ENCODE measurements at regions not wholly inside any gene's neighbourhood (a gene's known extent, or its start where the extent isn't known, plus 50 kb on each side); places are given as distances from the start of the nearest gene placed in this dataset.

DNA sequence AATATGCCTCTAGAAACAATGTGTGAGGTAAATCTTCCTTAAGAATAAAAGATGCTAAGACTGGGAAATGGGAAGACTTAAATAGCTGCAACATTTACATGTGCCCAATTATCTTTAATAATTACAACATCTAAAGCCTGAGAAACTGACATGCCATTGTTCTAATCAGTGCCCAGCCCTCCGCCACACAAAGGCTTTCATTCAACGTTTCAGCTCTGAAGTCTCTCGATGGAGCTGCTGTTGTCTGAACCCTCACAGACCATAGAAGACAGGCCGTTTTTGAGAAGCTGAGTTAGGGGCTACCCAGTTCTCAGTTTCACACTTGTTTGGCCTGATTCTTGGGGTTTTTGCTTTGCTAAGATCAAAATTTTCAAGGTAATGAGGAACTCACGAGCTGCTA lies 315.4 kb upstream of the CHST9 start:
- Mint-ChIP-seq H3K9me3 (peaks cover 10% of the 10 kb centered on the region), H3K4me3 (no peak overlapping the region), H3K36me3 (no peaks in the 10 kb centered on the region)

DNA sequence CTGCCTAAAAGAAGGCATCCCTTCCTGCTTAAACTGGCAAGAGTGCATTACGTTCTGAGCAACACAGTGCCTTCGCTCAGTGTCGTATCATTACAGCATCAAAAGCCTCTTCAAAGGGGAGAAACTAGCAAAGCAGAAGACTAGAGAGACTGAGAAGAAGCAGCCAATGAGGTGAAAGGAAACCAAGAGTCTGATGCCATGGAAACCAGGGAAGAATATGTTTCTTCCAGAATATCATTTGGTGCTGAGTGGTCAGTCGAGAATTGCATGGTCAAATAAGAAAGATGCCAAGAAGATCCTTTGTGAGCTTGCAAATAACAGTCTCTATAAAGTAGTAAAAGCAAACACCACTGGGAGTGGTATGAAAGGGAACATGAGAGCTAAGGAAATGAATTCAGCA lies 312.1 kb upstream of the CHST9 start:
- no peak overlapping the region for H3K4me3 Mint-ChIP-seq
- peaks cover 4% of the 10 kb centered on the region for H3K36me3 Mint-ChIP-seq
- no peaks in the 10 kb centered on the region for H3K4me1 Mint-ChIP-seq (ENCODE audit: low read depth in 2 of 2)
- DNase-seq (ENCODE audit: low spot score) (no peak), ATAC-seq (no peak)
- H3K27me3 Mint-ChIP-seq, result no peaks in the 10 kb centered on the region
- no peak overlapping the region for H3K27ac Mint-ChIP-seq
- H3K9me3 Mint-ChIP-seq, result peaks cover 2% of the 10 kb centered on the region

More for the DNA sequence above, 315.4 kb upstream of the CHST9 start:
- DNase-seq (ENCODE audit: low spot score) (no peak), ATAC-seq (no peak)
- H3K27me3 Mint-ChIP-seq, result no peaks in the 10 kb centered on the region
- no peaks in the 10 kb centered on the region for H3K4me1 Mint-ChIP-seq (ENCODE audit: low read depth in 2 of 2)
- no peak overlapping the region for H3K27ac Mint-ChIP-seq

DNA sequence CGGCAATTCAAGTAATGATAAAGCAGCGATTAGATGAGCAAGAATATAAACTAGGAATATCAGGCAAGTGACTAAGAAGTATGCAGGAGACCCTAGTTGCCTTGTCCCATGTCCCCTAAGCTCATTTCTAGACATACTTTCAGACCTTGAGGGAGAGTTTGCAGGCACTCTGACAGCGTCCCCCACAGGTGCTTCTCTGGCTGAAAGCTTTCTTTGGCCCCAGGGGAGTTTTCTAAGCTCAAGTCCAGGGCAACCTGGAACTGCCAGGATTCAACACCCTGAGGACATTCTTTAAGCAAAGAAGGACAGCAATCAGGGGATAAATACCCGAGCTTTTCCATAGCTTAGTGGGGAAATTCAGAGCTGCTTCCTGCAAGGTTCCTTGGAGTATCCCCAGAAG lies 308.1 kb upstream of the CHST9 start:
- ATAC-seq (no peak), DNase-seq (ENCODE audit: low spot score) (no peak)
- peaks cover 3% of the 10 kb centered on the region for H3K9me3 Mint-ChIP-seq
- no peaks in the 10 kb centered on the region for H3K4me1 Mint-ChIP-seq (ENCODE audit: low read depth in 2 of 2)
- no peak overlapping the region for H3K4me3 Mint-ChIP-seq
- H3K27me3 Mint-ChIP-seq, result no peaks in the 10 kb centered on the region
- H3K27ac Mint-ChIP-seq, result no peak overlapping the region
- peaks cover 8% of the 10 kb centered on the region for H3K36me3 Mint-ChIP-seq

DNA sequence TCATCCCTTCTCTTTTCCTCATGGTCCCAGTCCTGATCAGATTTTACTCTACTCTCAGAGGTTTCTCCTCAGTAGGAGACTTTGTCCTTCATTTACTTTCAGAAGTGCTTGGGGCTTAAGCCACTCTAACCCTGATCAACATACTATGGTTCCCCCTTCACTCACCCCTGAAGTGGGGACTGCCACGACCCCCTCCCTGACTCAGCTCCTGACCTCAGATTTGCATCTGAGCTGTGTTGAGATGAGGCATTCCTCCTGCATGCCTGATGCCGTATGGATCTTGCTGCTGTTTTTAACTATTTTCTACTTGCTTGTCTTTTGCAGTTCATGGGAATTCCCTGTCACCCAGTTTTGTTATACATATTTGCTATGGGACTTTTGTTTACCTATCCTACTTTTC lies 306.7 kb upstream of the CHST9 start:
- Mint-ChIP-seq H3K4me1 (ENCODE audit: low read depth in 2 of 2) (no peaks in the 10 kb centered on the region), H3K27ac (no peak overlapping the region), H3K4me3 (no peak overlapping the region), H3K9me3 (peaks cover 3% of the 10 kb centered on the region), H3K36me3 (peaks cover 8% of the 10 kb centered on the region), H3K27me3 (no peaks in the 10 kb centered on the region)
- no peak for DNase-seq (ENCODE audit: low spot score)
- ATAC-seq, result no peak

DNA sequence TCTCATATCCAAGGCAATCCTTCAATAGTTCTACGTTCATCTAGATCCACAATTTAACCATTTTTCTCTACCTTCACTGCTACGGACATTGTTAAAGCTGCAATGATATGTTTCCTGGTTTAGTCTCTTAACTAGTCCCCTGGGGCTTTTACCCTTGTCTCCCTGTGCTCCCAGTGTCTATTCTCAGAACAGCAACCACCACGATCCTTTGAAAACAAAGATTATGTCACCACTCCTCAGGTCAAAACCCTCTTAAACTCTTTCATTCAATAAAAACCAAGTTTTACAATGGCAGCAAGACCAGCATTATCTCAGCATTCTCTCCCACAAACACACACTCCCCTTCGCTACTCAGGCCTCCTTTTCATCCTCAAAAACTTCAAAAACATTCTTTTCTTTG lies 298.2 kb upstream of the CHST9 start:
- Mint-ChIP-seq H3K36me3 (peaks cover 7% of the 10 kb centered on the region), H3K9me3 (peaks cover 15% of the 10 kb centered on the region), H3K4me3 (no peak overlapping the region), H3K4me1 (ENCODE audit: low read depth in 2 of 2) (no peaks in the 10 kb centered on the region), H3K27me3 (no peaks in the 10 kb centered on the region), H3K27ac (no peak overlapping the region)
- ATAC-seq (no peak), DNase-seq (ENCODE audit: low spot score) (no peak)

DNA sequence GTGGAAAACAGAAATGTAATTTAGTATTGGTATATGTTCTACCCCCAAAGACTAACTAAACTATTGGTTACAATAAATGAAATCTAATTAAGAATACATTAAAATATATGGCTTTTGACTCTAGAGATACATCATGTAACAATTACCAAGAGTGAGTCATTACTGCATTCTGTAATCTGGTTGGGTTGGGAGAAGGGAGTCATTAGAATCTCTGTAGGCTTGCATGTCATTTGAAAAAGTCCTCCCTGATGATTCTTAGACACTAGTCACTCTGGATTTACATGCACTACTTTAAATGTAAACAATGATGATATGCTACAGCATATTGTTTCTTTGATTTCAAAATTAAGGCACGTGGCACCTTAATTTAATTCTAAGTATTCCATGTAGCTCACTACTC lies 293.4 kb upstream of the CHST9 start:
- H3K4me3 Mint-ChIP-seq, result no peak overlapping the region
- H3K27ac Mint-ChIP-seq, result no peak overlapping the region
- H3K36me3 Mint-ChIP-seq, result peaks cover 4% of the 10 kb centered on the region
- no peaks in the 10 kb centered on the region for H3K27me3 Mint-ChIP-seq
- peaks cover 15% of the 10 kb centered on the region for H3K9me3 Mint-ChIP-seq
- no peaks in the 10 kb centered on the region for H3K4me1 Mint-ChIP-seq (ENCODE audit: low read depth in 2 of 2)
- DNase-seq (ENCODE audit: low spot score) (no peak), ATAC-seq (no peak)

DNA sequence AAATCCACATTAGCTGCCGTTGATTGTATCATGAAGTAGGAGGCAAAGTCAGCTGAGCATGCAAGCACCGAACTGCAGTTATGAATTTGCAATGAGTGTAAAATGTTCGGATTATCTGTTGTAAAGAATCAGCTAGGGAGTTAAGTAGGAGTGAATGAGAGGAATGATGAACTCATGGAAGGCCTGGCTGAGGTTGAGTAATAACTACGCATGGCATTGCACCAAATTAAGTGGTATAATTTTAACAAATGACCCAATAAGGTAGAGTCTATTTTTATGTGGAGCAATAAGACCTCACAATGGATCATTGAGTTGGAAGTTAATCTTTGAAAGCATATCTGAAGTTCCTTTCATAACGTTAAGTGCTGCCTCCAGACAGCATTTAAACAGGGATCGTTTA lies 288.2 kb upstream of the CHST9 start:
- no peaks in the 10 kb centered on the region for H3K36me3 Mint-ChIP-seq
- peaks cover 13% of the 10 kb centered on the region for H3K9me3 Mint-ChIP-seq
- no peak for ATAC-seq
- no peak overlapping the region for H3K4me3 Mint-ChIP-seq
- no peaks in the 10 kb centered on the region for H3K27me3 Mint-ChIP-seq
- H3K27ac Mint-ChIP-seq, result no peak overlapping the region
- no peak for DNase-seq (ENCODE audit: low spot score)
- H3K4me1 Mint-ChIP-seq (ENCODE audit: low read depth in 2 of 2), result no peaks in the 10 kb centered on the region

DNA sequence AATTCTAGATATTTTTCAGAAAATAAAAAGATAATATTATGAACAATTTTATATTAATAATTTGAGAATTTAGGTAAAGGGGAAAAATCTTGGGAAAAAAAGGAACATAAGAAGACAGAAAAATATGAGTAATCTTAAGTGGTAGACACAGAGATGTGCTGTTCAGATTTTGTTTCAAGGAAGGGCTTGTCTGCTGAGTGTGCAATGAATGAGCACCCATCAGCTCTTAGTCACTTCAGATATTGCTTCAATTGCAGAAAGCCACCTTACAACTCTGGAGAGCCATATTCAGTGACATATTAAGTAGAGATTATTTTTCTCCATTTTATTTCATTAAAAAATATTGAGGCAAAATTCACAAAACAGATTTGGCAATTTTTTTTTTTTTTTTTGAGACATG lies 282.0 kb upstream of the CHST9 start:
- H3K27me3 Mint-ChIP-seq, result no peaks in the 10 kb centered on the region
- H3K4me1 Mint-ChIP-seq (ENCODE audit: low read depth in 2 of 2), result no peaks in the 10 kb centered on the region
- no peaks in the 10 kb centered on the region for H3K36me3 Mint-ChIP-seq
- no peak overlapping the region for H3K27ac Mint-ChIP-seq
- no peak overlapping the region for H3K4me3 Mint-ChIP-seq
- no peak for ATAC-seq
- DNase-seq (ENCODE audit: low spot score), result no peak
- H3K9me3 Mint-ChIP-seq, result no peaks in the 10 kb centered on the region

DNA sequence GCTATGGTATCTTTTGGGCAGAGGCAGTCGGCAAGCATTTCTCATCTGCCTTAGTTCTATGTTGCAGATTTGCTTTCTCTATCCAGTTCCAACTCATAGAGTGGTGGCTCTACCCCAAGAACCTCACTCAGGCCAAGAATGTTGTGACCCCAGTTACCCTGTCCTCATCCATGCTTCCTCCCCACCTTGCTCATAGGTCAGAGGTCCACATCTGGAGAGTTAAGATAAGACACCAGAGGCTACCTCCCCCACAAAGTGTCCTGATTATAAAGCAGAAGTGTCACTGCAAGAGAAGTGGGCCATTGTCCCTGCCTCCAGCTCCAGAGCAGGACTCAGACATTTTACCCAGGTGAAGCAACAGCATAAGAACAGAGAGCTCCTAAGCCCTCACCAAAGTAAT lies 276.8 kb upstream of the CHST9 start:
- Mint-ChIP-seq H3K27ac (no peak overlapping the region), H3K9me3 (no peaks in the 10 kb centered on the region), H3K4me1 (ENCODE audit: low read depth in 2 of 2) (no peaks in the 10 kb centered on the region), H3K4me3 (no peak overlapping the region), H3K36me3 (no peaks in the 10 kb centered on the region), H3K27me3 (no peaks in the 10 kb centered on the region)
- no peak for ATAC-seq
- DNase-seq (ENCODE audit: low spot score), result no peak

DNA sequence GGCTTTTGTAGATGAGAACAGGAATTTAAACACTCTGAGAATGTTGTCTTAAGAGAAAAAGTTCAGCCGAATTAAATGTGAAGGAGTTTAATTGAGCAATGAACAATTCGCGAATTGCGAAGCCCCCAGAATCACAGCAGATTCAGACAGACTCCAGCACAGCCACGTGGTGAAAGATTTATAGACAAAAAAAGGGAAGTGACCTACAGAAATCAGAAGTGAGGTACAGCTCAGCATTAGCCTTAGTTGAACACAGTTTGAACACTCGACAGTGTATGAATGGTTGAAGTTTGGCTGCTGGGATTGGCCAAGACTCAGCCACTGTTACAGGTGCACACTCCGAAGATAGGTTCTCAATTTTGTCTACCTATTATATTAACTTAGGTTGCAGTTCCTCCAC lies 264.0 kb upstream of the CHST9 start:
- DNase-seq (ENCODE audit: low spot score) (no peak), ATAC-seq (no peak)
- no peak overlapping the region for H3K27ac Mint-ChIP-seq
- no peaks in the 10 kb centered on the region for H3K4me1 Mint-ChIP-seq (ENCODE audit: low read depth in 2 of 2)
- no peaks in the 10 kb centered on the region for H3K27me3 Mint-ChIP-seq
- H3K4me3 Mint-ChIP-seq, result no peak overlapping the region
- H3K9me3 Mint-ChIP-seq, result peaks cover 19% of the 10 kb centered on the region
- H3K36me3 Mint-ChIP-seq, result no peaks in the 10 kb centered on the region

DNA sequence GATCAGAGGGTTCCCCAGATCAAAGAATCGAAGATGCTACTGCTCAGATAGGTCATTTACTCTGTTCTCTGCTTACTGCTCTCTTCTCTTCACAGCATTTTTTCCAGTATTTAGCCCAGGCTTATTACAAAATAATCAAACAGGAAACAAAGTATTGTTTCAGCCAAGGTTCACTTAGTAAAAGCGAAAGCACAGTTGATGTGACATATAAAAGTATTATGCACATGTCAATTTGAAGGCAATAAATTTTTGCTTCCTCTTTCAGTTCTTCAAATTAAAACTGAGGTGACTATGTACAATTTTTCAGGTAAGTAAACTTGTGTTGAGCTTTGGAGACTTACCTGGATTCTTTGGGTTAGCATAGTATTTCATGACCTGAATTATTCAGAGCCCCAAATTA lies 262.8 kb upstream of the CHST9 start:
- no peak overlapping the region for H3K27ac Mint-ChIP-seq
- H3K4me3 Mint-ChIP-seq, result no peak overlapping the region
- H3K9me3 Mint-ChIP-seq, result peaks cover 11% of the 10 kb centered on the region
- H3K36me3 Mint-ChIP-seq, result no peaks in the 10 kb centered on the region
- H3K27me3 Mint-ChIP-seq, result no peaks in the 10 kb centered on the region
- no peaks in the 10 kb centered on the region for H3K4me1 Mint-ChIP-seq (ENCODE audit: low read depth in 2 of 2)
- ATAC-seq (no peak), DNase-seq (ENCODE audit: low spot score) (no peak)

DNA sequence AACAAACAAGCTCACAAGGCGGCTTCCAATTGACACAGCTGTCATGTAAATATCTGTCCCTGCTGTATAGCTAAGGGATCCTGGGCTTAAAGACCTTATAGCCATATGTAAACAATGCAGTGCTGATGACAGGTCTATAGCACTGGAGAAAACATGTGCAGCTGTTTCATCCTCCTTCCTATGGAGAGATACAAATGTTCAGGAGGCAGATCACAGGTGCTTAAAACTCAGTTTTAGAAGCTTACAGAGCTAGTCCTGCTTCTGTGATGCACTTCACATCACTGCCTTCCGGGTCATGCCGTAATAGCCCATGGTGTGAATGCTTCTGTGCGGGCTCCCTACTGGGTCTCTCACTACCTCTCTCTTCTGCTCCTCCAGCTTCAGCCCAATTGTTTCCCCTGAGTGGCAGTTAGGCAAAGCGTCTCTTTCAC lies 262.4 kb upstream of the CHST9 start:
- no peaks in the 10 kb centered on the region for H3K27me3 Mint-ChIP-seq
- H3K4me1 Mint-ChIP-seq (ENCODE audit: low read depth in 2 of 2), result no peaks in the 10 kb centered on the region
- no peak overlapping the region for H3K4me3 Mint-ChIP-seq
- peaks cover 10% of the 10 kb centered on the region for H3K9me3 Mint-ChIP-seq
- no peaks in the 10 kb centered on the region for H3K36me3 Mint-ChIP-seq
- no peak for DNase-seq (ENCODE audit: low spot score)
- no peak for ATAC-seq
- no peak overlapping the region for H3K27ac Mint-ChIP-seq

DNA sequence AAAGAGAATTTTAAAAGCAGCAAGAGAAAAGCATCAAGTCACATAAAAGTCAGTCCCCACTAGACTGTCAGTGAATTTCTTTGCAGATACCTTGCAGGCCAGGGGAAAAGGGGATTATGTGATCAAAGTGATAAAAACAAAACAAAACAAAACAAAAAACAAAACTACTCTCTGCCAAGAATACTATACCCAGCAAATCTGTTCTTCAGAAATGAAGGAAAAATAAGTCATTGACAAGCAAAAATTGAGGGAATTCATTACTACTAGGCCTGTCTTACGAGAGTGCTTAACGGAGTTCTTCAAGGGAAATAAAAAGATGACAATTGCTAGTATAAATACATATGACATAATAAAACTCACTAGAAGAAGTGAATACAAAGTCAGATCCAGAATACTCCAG lies 245.5 kb upstream of the CHST9 start:
- H3K27ac Mint-ChIP-seq, result no peak overlapping the region
- H3K4me3 Mint-ChIP-seq, result no peak overlapping the region
- H3K27me3 Mint-ChIP-seq, result no peaks in the 10 kb centered on the region
- H3K9me3 Mint-ChIP-seq, result peaks cover 15% of the 10 kb centered on the region
- ATAC-seq, result no peak
- no peaks in the 10 kb centered on the region for H3K36me3 Mint-ChIP-seq
- no peaks in the 10 kb centered on the region for H3K4me1 Mint-ChIP-seq (ENCODE audit: low read depth in 2 of 2)
- DNase-seq (ENCODE audit: low spot score), result no peak

DNA sequence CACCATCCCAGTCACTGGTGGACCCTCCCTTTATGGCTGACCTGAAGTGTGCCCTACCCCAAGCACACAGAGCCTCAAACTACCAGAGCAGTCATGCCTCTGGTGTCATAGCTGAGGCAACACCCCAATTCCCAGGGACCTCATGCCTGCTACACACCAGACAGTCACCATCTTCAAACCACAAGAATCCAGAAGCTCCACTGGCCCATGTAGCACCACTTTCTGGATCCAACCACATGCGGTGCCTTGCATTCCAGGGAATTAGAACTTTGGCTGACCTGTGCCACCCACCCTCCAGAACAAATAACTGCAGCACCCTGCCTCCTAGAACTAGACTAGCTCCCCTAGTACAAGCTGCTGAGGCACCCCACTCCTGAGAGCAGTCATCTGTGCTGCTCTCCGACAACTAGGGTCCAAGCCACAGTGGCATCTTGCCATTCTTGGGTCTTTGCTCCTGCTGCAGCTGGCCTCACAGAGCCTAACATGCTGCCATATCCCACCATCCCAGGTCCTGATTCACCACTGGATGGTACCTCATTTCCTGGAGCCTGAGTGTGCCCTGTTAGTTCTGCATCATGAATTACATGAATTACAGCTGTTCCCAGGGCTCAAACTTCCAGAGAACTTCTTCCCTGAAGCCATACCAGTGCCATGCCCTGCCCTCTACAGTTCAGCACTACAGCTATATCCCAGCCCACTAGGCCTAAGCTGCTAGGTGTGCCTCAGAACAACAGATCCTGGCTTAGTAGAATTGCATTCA lies 243.8 kb upstream of the CHST9 start:
- no peaks in the 10 kb centered on the region for H3K36me3 Mint-ChIP-seq

DNA sequence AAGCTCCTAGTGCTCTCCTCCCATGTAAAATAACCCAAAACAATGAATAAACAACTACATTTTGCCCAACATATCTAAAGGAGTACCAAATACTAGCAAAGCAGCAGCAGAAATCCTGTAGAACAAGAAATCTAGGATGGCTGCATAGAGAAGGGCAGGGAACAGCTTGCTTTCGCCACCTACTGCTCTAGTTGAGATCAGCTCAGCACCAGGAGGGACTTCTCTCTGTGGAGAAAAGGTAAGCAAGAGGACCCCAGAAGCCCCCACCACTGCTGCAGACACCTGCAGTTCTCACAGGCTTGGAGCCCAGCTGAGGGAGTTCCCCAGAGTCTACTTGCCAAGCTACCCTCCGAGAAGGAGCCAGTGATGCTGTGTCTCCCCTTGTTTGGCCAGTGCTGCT lies 243.0 kb upstream of the CHST9 start:
- H3K27me3 Mint-ChIP-seq, result no peaks in the 10 kb centered on the region
- ATAC-seq (no peak), DNase-seq (ENCODE audit: low spot score) (no peak)
- H3K4me3 Mint-ChIP-seq, result no peak overlapping the region
- H3K9me3 Mint-ChIP-seq, result peaks cover 20% of the 10 kb centered on the region
- H3K4me1 Mint-ChIP-seq (ENCODE audit: low read depth in 2 of 2), result no peaks in the 10 kb centered on the region
- H3K27ac Mint-ChIP-seq, result no peak overlapping the region
- no peaks in the 10 kb centered on the region for H3K36me3 Mint-ChIP-seq

More for the DNA sequence above, 243.8 kb upstream of the CHST9 start:
- ATAC-seq (no peak), DNase-seq (ENCODE audit: low spot score) (no peak)
- Mint-ChIP-seq H3K27ac (no peak overlapping the region), H3K4me1 (ENCODE audit: low read depth in 2 of 2) (no peaks in the 10 kb centered on the region), H3K9me3 (peaks cover 18% of the 10 kb centered on the region), H3K27me3 (no peaks in the 10 kb centered on the region), H3K4me3 (no peak overlapping the region)
